Astrocyte (in vitro differentiated cells and primary cell): ENCODE measurements at regions not wholly inside any gene's neighbourhood (a gene's known extent, or its start where the extent isn't known, plus 50 kb on each side); places are given as distances from the start of the nearest gene placed in this dataset.
A peak's percentile ranks its signal among the peaks of the same experiment; 100 is the strongest.

Experiments
- DNase-seq: peaks from one replicate; pipeline ENCODE4 v3.0.0-alpha.2; 2010; ENCODE audit warnings: low read depth
- FAIRE-seq: peaks from 2 replicates; lab custom pipeline; 2011; peaks lifted over from hg19 to GRCh38; lab: Jason Lieb, UNC
- H2AFZ ChIP-seq: 2 replicates; pipeline ENCODE4 v1.6.0; 2012; ENCODE audit warnings: low read depth, low read length, inconsistent platforms
- H3K27ac ChIP-seq: 2 replicates; pipeline ENCODE4 v1.5.1; 2011; ENCODE audit warnings: low read depth, low read length, inconsistent platforms
- H3K27me3 ChIP-seq: 2 replicates; pipeline ENCODE4 v1.6.0; 2011; ENCODE audit warnings: low read length, inconsistent platforms; ENCODE audit not compliant: insufficient read depth
- H3K36me3 ChIP-seq: 2 replicates; pipeline ENCODE4 v1.5.1; 2011; ENCODE audit warnings: low read length, inconsistent platforms; ENCODE audit not compliant: insufficient read depth
- H3K4me1 ChIP-seq: 2 replicates; pipeline ENCODE4 v1.5.1; 2011; ENCODE audit warnings: low read length, inconsistent platforms; ENCODE audit not compliant: insufficient read depth
- H3K4me2 ChIP-seq: 2 replicates; pipeline ENCODE4 v1.6.0; 2012; ENCODE audit warnings: low read length, inconsistent platforms
- H3K4me3 ChIP-seq: 2 replicates; pipeline ENCODE4 v1.5.1; 2011; ENCODE audit warnings: low read depth, mild to moderate bottlenecking, low read length, inconsistent platforms; ENCODE audit not compliant: insufficient read depth
- H3K79me2 ChIP-seq: 2 replicates; pipeline ENCODE4 v1.6.0; 2012; ENCODE audit warnings: mild to moderate bottlenecking, low read length, inconsistent platforms; ENCODE audit not compliant: insufficient read depth
- H3K9ac ChIP-seq: 2 replicates; pipeline ENCODE4 v1.6.0; 2012; ENCODE audit warnings: mild to moderate bottlenecking, low read length, inconsistent platforms
- H3K9me3 ChIP-seq: 2 replicates; pipeline ENCODE4 v1.5.1; 2012; ENCODE audit warnings: low read depth, mild to moderate bottlenecking, low read length, inconsistent platforms; ENCODE audit not compliant: insufficient read depth
- H4K20me1 ChIP-seq: 2 replicates; pipeline ENCODE4 v1.6.0; 2012; ENCODE audit warnings: low read length, inconsistent platforms; ENCODE audit not compliant: insufficient read depth
- H3K27ac Mint-ChIP-seq: one replicate; pipeline ENCODE4 v1.8.0; 2021; ENCODE audit warnings: mild to moderate bottlenecking, mixed read lengths; ENCODE audit not compliant: unreplicated experiment
- H3K27me3 Mint-ChIP-seq: one replicate; pipeline ENCODE4 v1.8.0; 2021; ENCODE audit warnings: low read depth, mixed read lengths; ENCODE audit not compliant: unreplicated experiment
- H3K36me3 Mint-ChIP-seq: one replicate; pipeline ENCODE4 v1.8.0; 2021; ENCODE audit warnings: low read depth, mixed read lengths; ENCODE audit not compliant: unreplicated experiment
- H3K4me1 Mint-ChIP-seq: one replicate; pipeline ENCODE4 v1.8.0; 2021; ENCODE audit warnings: low read depth, mixed read lengths; ENCODE audit not compliant: unreplicated experiment
- H3K4me3 Mint-ChIP-seq: one replicate; pipeline ENCODE4 v1.8.0; 2021; ENCODE audit warnings: mild to moderate bottlenecking, moderate library complexity, mixed read lengths; ENCODE audit not compliant: unreplicated experiment
- H3K9me3 Mint-ChIP-seq: one replicate; pipeline ENCODE4 v1.8.0; 2021; ENCODE audit warnings: mild to moderate bottlenecking, mixed read lengths; ENCODE audit not compliant: unreplicated experiment
- EZH2 ChIP-seq: IDR thresholded peaks from 2 replicates; pipeline ENCODE4 v1.6.1; 2012; ENCODE audit warnings: mild to moderate bottlenecking, low read length, inconsistent platforms; ENCODE audit not compliant: insufficient read depth
- TF ChIP-seq, protein P1 (sequence below): IDR thresholded peaks from 2 replicates; pipeline ENCODE4 v1.5.1; 2011; ENCODE audit warnings: low read depth, mild to moderate bottlenecking, inconsistent platforms, low read length, moderate library complexity; ENCODE audit not compliant: insufficient read depth

- Histone ChIP-seq H3K4me1 (peaks cover 12% of the 10 kb centered on the region), H3K27ac (no peak overlapping the region), H3K4me2 (peak overlapping the region; percentile 58), H3K9me3 (no peaks in the 10 kb centered on the region), H3K9ac (peak overlapping the region; percentile 0), H4K20me1 (no peaks in the 10 kb centered on the region), H3K4me3 (no peak overlapping the region), H3K36me3 (no peaks in the 10 kb centered on the region), H2AFZ (peak overlapping the region; percentile 64), H3K27me3 (peaks cover 14% of the 10 kb centered on the region), H3K79me2 (no peaks in the 10 kb centered on the region)
- H3K9me3 Mint-ChIP-seq = no peaks in the 10 kb centered on the region
- peaks cover 18% of the 10 kb centered on the region for H3K4me1 Mint-ChIP-seq
- DNase-seq (no peak), FAIRE-seq (no peak)
- H3K4me3 Mint-ChIP-seq = no peak overlapping the region
- TF ChIP-seq EZH2 = no peak
- TF ChIP-seq, protein P1, sequence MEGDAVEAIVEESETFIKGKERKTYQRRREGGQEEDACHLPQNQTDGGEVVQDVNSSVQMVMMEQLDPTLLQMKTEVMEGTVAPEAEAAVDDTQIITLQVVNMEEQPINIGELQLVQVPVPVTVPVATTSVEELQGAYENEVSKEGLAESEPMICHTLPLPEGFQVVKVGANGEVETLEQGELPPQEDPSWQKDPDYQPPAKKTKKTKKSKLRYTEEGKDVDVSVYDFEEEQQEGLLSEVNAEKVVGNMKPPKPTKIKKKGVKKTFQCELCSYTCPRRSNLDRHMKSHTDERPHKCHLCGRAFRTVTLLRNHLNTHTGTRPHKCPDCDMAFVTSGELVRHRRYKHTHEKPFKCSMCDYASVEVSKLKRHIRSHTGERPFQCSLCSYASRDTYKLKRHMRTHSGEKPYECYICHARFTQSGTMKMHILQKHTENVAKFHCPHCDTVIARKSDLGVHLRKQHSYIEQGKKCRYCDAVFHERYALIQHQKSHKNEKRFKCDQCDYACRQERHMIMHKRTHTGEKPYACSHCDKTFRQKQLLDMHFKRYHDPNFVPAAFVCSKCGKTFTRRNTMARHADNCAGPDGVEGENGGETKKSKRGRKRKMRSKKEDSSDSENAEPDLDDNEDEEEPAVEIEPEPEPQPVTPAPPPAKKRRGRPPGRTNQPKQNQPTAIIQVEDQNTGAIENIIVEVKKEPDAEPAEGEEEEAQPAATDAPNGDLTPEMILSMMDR = no peak
- peaks cover 31% of the 10 kb centered on the region for H3K27me3 Mint-ChIP-seq
- no peaks in the 10 kb centered on the region for H3K36me3 Mint-ChIP-seq
- no peak overlapping the region for H3K27ac Mint-ChIP-seq
Measured at GRCh38 chr1:39087435-39087834, 61.3 kb downstream of the NDUFS5 start.

DNA sequence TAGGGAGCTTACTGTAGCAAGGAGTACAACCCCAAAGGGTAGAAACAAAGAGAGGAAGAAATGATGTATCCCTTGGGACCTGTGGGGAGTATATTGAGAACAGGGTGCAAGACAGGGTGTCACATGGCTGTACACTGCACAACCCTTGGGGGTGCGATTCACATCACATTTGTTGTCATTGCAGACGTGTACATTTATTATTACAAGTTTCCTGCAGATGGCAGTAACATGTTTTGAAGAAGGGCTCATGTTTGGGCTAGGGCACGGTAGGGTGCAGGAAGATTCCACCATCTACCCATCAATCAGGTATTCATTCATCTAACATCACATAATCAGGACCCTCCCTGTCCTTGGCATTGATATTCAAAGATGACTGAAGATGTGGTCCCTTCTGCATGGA, 62.5 kb downstream of the NDUFS5 start:
- no peak overlapping the region for H2AFZ ChIP-seq
- no peaks in the 10 kb centered on the region for H3K9me3 ChIP-seq
- Mint-ChIP-seq H3K27me3 (peaks cover 20% of the 10 kb centered on the region), H3K4me1 (peaks cover 18% of the 10 kb centered on the region), H3K9me3 (no peaks in the 10 kb centered on the region), H3K36me3 (no peaks in the 10 kb centered on the region), H3K27ac (no peak overlapping the region), H3K4me3 (no peak overlapping the region)
- H3K36me3 ChIP-seq = no peaks in the 10 kb centered on the region
- no peak overlapping the region for H3K4me3 ChIP-seq
- H3K79me2 ChIP-seq = no peaks in the 10 kb centered on the region
- DNase-seq = no peak
- H3K9ac ChIP-seq = no peak overlapping the region
- no peaks in the 10 kb centered on the region for H4K20me1 ChIP-seq
- no peak for FAIRE-seq
- H3K4me1 ChIP-seq = peaks cover 12% of the 10 kb centered on the region
- no peak overlapping the region for H3K4me2 ChIP-seq
- H3K27me3 ChIP-seq = peaks cover 2% of the 10 kb centered on the region
- TF ChIP-seq, protein P1 = no peak
- no peak for TF ChIP-seq EZH2
- H3K27ac ChIP-seq = no peak overlapping the region

GRCh38 chr1:39089931-39090521, 63.9 kb downstream of the NDUFS5 start:
- Mint-ChIP-seq H3K4me3 (no peak overlapping the region), H3K9me3 (no peaks in the 10 kb centered on the region), H3K36me3 (no peaks in the 10 kb centered on the region), H3K4me1 (peaks cover 18% of the 10 kb centered on the region), H3K27me3 (peaks cover 8% of the 10 kb centered on the region), H3K27ac (no peak overlapping the region)
- H3K4me3 ChIP-seq = no peak overlapping the region
- TF ChIP-seq EZH2 = no peak
- TF ChIP-seq, protein P1 = no peak
- no peak overlapping the region for H2AFZ ChIP-seq
- no peak overlapping the region for H3K9ac ChIP-seq
- peaks cover 12% of the 10 kb centered on the region for H3K4me1 ChIP-seq
- H3K4me2 ChIP-seq = no peak overlapping the region
- H3K36me3 ChIP-seq = no peaks in the 10 kb centered on the region
- H3K27me3 ChIP-seq = no peaks in the 10 kb centered on the region
- DNase-seq (no peak), FAIRE-seq (no peak)
- no peak overlapping the region for H3K27ac ChIP-seq
- no peaks in the 10 kb centered on the region for H4K20me1 ChIP-seq
- no peaks in the 10 kb centered on the region for H3K9me3 ChIP-seq
- no peaks in the 10 kb centered on the region for H3K79me2 ChIP-seq
